Lower lobe of right lung (tissue), 2 donors: ENCODE measurements at regions not wholly inside any gene's neighbourhood (a gene's known extent, or its start where the extent isn't known, plus 50 kb on each side); places are given as distances from the start of the nearest gene placed in this dataset.

Experiments used
- ATAC-seq, 2 donors: fragments of 200-7000 bp; cut with Tn5 transposase; one replicate each; pipeline ENCODE4 v1.9.1; 2020 to 2022; ENCODE audit warnings: mild to moderate bottlenecking in 2 of 2, moderate library complexity in 2 of 2
- DNase-seq: peaks from one replicate; pipeline ENCODE4 v3.0.0-alpha.2; 2020
- H3K27ac ChIP-seq: fragments of 200-600 bp; one replicate; pipeline ENCODE4 v1.8.0; 2022
- H3K27me3 ChIP-seq: fragments of 200-600 bp; one replicate; pipeline ENCODE4 v1.8.0; 2022; ENCODE audit warnings: low read depth
- H3K36me3 ChIP-seq: fragments of 200-600 bp; one replicate; pipeline ENCODE4 v1.8.0; 2022; ENCODE audit warnings: mild to moderate bottlenecking
- H3K4me1 ChIP-seq: fragments of 200-600 bp; one replicate; pipeline ENCODE4 v1.8.0; 2022
- H3K4me3 ChIP-seq: fragments of 200-600 bp; one replicate; pipeline ENCODE4 v1.8.0; 2022; ENCODE audit warnings: mild to moderate bottlenecking
- H3K9me3 ChIP-seq: fragments of 200-600 bp; one replicate; pipeline ENCODE4 v1.8.0; 2022
- intact Hi-C: fragments of 100-400 bp; cut with DNase I; formaldehyde crosslinking; loops from one replicate; pipeline ENCODE4 v1.11.0; 2022
- TF ChIP-seq, protein P1 (sequence below): fragments of 200-600 bp; IDR thresholded peaks from one replicate; pipeline ENCODE4 v1.8.0; 2022; ENCODE audit warnings: antibody characterized with exemption, mild to moderate bottlenecking
- donor health status: DM: no; HTN: yes; CAD: no; lungs with severe emphysema.

DNA sequence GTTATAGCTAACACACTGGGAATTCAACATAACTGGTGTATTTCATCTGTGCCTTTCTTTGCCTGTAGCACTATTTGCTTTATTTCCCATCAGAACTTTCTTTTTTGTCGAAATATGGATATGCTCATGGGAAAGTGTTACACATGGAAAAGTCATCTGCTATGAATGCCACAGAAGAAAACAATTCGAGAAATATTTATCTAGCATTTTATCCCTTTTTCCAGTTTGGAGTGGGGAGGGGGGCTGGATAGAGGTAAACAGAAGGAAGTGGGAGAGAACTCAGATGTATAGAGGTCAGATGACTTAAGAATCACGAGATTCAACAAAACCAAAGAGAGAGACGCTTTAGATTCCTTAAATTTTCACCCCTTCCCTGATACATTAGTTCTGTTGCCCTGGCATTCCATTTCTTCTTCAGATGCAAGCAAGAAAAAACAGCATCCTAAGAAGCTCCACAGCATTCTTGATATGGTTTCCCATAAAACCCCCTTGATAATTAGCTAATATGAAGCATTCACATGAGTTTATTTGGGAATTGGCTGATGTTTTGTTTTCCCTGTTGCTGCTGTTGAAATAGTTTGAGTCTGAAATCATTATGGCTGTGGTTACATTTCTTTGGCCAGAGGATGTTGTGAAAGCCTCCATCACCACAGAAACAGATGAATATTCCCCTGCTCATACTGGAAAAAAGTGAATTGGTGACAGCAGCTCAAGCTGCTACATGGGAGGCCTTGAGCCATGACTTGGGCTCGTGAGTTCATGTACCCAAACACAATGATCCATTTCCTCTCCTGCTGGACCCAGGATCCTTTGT lies 335.8 kb upstream of the DAB2 start:
- DNase-seq = no peak
- peak; percentile 43 to 64 for ATAC-seq
- no peaks in the 10 kb centered on the region for H3K9me3 ChIP-seq
- H3K36me3 ChIP-seq = no peaks in the 10 kb centered on the region
- no peaks in the 10 kb centered on the region for H3K27me3 ChIP-seq
- intact Hi-C loops = no loop called here
- H3K27ac ChIP-seq = peak overlapping the region; percentile 51
- H3K4me1 ChIP-seq = no peaks in the 10 kb centered on the region
- no peak overlapping the region for H3K4me3 ChIP-seq
- TF ChIP-seq, protein P1, sequence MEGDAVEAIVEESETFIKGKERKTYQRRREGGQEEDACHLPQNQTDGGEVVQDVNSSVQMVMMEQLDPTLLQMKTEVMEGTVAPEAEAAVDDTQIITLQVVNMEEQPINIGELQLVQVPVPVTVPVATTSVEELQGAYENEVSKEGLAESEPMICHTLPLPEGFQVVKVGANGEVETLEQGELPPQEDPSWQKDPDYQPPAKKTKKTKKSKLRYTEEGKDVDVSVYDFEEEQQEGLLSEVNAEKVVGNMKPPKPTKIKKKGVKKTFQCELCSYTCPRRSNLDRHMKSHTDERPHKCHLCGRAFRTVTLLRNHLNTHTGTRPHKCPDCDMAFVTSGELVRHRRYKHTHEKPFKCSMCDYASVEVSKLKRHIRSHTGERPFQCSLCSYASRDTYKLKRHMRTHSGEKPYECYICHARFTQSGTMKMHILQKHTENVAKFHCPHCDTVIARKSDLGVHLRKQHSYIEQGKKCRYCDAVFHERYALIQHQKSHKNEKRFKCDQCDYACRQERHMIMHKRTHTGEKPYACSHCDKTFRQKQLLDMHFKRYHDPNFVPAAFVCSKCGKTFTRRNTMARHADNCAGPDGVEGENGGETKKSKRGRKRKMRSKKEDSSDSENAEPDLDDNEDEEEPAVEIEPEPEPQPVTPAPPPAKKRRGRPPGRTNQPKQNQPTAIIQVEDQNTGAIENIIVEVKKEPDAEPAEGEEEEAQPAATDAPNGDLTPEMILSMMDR = no peak

DNA sequence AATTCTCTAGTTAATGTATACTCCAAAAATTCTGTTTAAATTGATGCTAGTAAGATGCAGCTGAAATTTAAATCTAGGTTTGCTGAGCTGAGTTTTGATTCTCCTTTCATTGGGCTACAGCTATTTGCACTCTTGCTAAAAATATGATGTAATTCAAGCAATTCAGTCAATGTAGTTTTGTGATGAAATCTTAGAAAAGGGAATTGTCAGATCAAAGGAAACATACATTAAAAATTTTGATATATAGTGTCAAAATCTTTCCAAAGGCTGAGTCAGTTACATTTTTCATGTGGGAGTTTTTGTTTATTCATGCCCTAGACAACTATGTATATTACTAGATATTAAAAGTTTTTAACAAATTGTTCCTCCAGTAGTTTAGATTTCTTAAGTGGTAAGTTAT lies 334.9 kb upstream of the DAB2 start:
- Histone ChIP-seq H3K27me3 (no peaks in the 10 kb centered on the region), H3K4me1 (no peaks in the 10 kb centered on the region), H3K9me3 (no peaks in the 10 kb centered on the region), H3K36me3 (no peaks in the 10 kb centered on the region), H3K4me3 (no peak overlapping the region), H3K27ac (no peak overlapping the region)
- TF ChIP-seq, protein P1 = no peak
- ATAC-seq (no peak), DNase-seq (no peak)
- intact Hi-C loops = no loop called here

DNA sequence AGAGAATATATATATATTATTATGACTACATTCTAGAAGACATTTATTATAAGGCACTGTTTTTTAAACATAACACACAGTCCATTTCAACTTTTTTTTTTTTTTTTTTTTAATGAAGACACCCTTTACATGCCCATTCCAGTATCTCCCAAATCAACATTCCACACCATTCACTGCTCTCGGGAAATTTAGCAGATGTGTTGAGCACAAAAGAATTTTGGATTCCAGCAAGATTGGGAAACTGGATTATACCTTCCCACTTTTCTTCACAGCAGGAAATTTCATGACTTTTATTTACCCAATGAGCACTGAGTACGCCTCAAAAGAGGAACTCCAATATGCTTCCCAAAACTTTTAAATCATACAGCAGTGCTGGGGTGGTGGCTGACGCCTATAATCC lies 333.6 kb upstream of the DAB2 start:
- no peaks in the 10 kb centered on the region for H3K27me3 ChIP-seq
- DNase-seq = no peak
- intact Hi-C loops = no loop called here
- H3K4me1 ChIP-seq = no peaks in the 10 kb centered on the region
- no peak for ATAC-seq
- H3K36me3 ChIP-seq = no peaks in the 10 kb centered on the region
- no peak overlapping the region for H3K4me3 ChIP-seq
- H3K27ac ChIP-seq = no peak overlapping the region
- no peaks in the 10 kb centered on the region for H3K9me3 ChIP-seq
- TF ChIP-seq, protein P1 = no peak

DNA sequence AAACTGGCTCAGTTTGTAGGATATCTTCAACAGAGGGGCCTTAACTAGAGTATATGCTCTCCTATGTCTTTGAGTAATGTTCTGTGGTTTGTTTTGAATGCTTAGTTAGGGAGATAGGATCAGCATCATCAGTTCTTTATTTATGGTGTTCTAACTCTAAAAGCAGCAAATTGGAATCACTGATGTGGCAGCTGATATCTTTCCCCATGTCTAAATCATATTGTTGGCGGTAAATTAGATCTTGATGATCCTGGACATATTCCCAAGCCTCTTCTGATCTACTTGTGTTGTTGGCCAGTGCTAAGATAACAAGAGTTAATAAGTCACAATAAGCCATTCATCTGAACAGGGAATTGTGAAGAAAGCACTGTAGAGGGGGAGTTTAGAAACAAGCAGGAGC lies 332.4 kb upstream of the DAB2 start:
- no peaks in the 10 kb centered on the region for H3K36me3 ChIP-seq
- no peak overlapping the region for H3K27ac ChIP-seq
- TF ChIP-seq, protein P1 = no peak
- no peaks in the 10 kb centered on the region for H3K27me3 ChIP-seq
- no peak for DNase-seq
- no peaks in the 10 kb centered on the region for H3K9me3 ChIP-seq
- intact Hi-C loops = no loop called here
- no peaks in the 10 kb centered on the region for H3K4me1 ChIP-seq
- no peak overlapping the region for H3K4me3 ChIP-seq
- no peak for ATAC-seq

DNA sequence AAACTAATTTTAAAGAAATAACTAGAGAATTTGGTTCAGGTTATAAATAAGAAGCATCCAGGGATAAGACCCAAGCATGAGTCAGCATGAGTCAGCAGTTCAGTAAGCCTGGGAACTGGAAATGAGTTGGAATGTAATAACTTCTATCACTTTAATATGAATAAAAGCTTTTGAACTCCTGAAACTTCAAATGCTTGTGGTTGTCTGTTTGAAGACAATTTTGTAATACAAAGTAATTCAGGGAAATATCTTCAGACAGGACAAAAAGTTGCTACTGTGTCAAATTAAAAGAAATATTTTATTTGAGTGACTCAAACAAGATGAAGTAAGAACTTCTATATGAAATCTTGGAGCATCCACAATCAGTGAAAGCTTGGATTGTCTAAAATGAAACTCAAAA lies 331.2 kb upstream of the DAB2 start:
- no peaks in the 10 kb centered on the region for H3K4me1 ChIP-seq
- TF ChIP-seq, protein P1 = no peak
- DNase-seq (no peak), ATAC-seq (no peak)
- no peaks in the 10 kb centered on the region for H3K9me3 ChIP-seq
- H3K27me3 ChIP-seq = no peaks in the 10 kb centered on the region
- no peaks in the 10 kb centered on the region for H3K36me3 ChIP-seq
- H3K4me3 ChIP-seq = no peak overlapping the region
- intact Hi-C loops = no loop called here
- no peak overlapping the region for H3K27ac ChIP-seq
